GM19023 (cell line): ENCODE measurements at regions not wholly inside any gene's neighbourhood (a gene's known extent, or its start where the extent isn't known, plus 50 kb on each side); places are given as distances from the start of the nearest gene placed in this dataset.
A peak's percentile ranks its signal among the peaks of the same experiment; 100 is the strongest.
"Not testable (repeated sequence)": the region's sequence is repeated elsewhere in the genome, so short reads cannot be mapped to it uniquely, and the experiment has no call there.

Experiments used
- ATAC-seq: cut with Tn5 transposase; IDR thresholded peaks from one replicate; pipeline ENCODE4 v1.9.1; 2021; ENCODE audit warnings: mild to moderate bottlenecking, moderate library complexity; ENCODE audit not compliant: unreplicated experiment

DNA sequence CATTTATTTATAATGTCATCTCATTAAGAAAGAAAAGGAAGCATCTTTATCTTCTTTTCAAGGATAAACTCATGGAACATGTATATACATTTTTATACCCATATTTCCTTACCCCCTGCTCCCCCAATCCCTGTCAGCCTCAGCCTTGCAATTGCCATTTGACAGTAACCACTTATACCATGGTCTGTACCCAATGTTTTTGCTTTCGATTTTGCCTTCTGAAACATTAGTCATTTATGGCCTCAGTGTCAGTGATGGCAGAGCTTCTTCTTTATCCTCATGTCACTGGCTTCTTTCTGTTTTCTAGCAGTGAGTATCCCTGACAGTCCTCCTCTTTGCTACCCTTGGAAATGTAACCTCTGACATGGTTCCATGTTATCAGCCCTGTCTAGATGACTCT is 228.4 kb downstream of the SPRY1 start:
- ATAC-seq = no peak

DNA sequence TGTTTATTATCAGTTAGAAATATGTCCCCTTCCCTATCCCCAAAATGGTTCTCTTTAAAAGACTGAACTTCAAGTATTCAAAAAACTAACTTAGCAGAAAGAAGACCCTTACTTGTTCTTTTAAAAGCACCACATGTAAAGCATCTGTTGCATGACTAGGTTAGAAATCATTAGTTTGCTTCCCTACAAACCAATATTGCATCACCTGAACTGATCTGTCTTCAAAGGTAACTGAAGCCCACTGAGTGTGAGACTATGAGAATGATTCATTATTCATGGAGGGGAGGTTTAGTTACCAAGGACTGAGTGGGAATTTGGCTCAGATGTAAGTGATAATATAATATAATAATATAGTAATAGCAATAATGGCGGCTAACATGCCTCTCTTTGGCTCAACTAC is 231.7 kb downstream of the SPRY1 start:
- no peak for ATAC-seq

DNA sequence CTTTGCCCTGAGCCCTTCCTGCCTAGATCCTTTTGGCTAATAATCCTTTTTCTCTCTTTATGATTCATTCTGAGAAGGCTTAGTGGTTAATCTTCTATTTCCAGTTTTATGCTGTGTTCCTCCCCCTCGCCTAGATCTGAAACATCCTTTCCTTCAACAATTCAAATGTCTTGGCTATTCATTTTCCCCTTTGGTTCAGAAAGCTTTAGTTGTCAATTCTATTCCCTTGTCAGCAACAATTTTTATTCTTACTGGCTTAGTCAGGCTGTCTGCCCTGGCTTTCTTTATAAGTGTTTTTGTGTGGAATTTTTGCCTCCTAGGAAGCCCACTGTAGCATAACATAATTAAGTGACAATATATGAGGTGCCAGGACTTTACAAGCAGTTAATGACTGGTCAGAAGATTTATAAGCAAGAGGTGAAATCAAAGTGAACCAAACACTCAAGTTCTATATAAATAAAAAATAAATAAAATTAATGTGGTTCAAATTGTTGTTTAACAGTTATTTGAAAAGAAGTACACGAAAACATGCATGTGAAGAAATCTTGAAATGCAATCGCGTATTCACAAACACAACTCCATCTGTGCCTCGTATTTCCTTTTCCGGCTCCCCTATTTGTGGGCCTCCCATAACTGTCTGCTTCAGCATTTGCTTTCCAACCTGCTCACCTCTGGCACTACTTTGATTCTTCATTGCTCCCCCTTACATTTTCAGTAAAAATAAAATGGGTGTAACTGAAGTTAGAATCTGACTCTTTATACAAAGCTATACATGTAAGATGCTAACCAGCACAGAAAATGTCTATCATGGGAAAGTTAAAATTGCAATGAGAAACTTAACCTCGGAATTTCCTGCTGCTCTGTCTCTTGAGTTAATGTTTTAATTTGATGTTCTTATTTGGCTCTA is 235.4 kb downstream of the SPRY1 start:
- no peak for ATAC-seq

- ATAC-seq = no peak
These were observed 236.1 kb downstream of the SPRY1 start for GRCh38 chr4:123632693-123633030.

DNA sequence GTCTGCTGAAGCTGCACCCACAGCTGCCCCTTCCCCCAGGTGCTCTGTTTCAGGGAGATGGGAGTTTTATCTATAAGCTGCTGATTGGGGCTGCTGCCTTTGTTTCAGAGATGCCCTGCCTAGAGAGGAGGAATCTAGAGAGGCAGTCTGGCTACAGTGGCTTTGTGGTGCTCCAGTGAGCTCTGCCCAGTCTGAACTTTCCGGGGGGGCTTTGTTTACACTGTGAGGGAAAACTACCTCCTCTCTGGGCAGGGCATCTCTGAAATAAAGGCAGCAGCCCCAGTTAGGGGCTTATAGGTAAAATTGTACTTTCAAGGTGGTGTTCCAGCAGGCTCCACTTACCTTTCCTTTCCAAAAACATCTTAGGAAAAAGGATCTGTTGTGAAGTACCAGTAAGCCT is 242.2 kb downstream of the SPRY1 start:
- ATAC-seq = no peak

DNA sequence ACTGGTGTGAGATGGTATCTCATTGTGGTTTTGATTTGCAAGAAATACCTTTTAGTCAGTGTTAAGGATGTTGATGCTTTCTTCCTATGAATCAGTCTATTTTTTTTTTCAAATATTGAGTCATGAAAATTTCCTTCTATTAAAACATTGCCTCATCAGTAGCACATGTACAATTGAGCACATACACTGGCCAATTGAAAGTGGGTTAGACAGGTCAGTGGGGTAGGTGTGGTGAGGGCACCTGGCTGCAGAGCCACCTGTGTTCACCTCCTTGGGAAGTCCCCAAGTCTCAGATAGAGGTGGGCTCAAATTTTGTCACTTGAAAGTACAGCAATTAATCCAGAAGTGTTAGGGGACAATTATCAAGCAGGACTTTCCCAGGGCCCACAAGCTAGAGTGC is 243.7 kb downstream of the SPRY1 start:
- no peak for ATAC-seq

DNA sequence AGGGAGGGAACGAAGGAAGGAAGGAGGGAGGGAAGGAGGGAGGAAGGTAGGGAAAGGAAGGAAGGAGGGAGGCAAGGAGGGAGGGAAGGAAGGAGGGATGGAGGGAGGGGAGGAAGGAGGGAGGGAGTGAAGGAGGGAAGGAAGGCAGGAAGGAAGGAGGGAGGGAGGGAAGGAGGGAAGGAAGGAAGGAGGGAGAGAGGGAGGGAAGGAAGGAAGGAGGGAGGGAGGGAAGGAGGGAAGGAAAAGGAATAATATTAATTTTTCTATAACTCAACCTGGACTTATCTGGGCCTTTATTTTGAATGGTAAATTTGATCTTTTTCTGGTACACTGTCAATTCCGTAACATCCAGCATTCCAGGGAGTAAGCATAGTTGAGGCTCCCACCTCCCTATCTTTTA is 244.2 kb downstream of the SPRY1 start:
- no peak for ATAC-seq

GRCh38 chr4:123643691-123644090 is 247.1 kb downstream of the SPRY1 start:
- no peak for ATAC-seq

- peak; percentile 77 for ATAC-seq
These were observed 252.7 kb downstream of the SPRY1 start for GRCh38 chr4:123649250-123649644.

DNA sequence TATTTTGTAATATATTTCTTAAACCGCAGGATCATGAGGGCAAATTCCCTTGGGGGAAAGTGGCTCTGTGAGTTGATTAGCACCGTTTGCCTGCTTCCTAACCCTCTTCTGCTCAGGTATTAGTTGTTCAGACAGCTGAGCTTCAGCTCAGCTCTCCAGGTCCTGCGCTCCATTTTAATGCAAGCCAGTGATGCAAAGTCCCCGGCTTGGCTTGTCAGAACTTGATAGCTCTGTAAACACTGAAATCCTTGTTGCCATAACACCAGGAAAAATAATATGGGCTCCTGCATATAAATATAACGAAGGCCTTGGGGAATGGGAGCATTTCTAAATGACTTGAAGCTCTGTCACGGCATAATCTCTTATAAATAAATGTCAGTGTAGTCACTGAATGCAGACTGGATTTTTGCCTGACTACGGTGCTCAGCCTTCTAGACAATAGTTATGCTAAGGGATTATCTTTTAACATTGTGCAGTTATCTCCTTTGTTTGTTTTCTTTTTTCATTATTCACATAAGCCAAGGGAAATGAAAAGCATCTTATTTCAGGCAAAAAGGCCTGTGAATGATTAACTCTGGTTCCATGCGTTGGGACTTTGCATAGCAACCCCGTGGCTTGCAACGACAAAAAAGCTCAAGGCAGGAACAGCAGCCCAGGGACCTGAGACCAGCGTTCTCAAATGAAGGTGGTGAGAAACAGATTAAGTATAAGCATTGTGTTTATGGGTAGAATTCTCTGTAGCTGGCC is 253.2 kb downstream of the SPRY1 start:
- ATAC-seq = peak; percentile 47

DNA sequence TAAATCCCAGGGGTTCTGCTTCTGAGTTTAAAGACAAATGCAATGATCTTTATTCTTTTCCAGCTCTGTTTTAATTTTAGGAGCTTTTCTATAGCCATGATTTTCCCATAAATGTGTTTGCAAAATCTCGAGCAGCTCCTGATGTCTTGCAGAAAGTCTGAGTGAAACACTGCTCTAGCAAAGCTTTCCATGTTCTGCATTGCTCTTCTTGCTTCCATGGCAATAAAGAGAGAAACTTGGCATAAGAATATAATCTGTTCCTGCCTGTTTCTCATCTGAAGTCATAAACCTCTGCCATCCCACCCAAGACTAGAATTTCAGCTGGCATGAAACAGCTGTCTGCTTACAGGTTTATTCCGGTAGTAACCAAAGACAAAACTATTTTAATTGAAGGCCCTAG is 254.5 kb downstream of the SPRY1 start:
- no peak for ATAC-seq

DNA sequence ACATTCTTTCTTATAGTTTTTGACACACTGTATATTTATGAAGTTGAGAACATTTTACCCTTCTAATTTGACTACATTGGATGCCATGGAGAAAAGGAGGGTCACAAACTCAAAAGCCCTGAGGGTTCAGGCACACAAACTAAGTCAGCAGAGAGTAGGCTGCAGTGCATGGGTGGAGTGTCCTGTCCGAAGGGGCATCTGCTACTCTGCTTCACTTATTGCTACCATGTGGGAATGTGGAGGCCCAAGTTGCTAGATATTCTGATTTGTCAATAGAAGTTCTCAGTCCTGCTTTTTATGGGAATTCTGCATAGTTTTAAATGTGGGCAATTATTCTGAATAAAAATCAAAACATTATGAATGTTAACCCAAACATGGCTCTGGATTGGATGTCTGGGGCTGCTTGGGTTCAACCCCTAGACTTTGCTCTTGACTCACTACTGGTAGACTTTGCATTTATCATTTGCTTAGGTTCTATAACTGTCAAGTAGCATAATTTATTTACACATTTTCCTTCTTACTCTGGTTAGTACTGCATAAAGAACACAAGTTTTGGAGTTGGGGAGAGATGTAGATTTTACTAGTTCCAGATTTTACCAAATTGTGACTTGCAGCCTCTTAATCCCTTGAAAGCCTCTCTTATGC is 255.1 kb downstream of the SPRY1 start:
- no peak for ATAC-seq

DNA sequence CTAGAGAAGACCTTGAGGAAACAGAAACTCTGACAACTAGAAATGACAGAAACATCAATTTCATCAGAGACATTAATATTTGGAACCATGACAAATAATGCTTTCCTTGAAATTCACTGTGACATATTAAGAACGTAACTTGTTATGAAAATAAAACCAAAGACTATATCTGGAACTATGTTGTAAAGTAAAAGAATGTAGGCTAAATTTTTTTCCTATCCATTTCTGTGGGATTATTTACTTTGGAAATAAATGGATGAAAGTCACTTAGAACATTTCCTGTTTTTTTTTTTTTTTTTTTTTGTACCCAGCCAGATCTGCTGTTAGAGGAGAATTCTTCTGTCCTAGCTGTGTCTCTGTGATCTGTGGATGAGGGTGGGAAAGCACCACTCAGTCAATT is 255.9 kb downstream of the SPRY1 start:
- no peak for ATAC-seq

DNA sequence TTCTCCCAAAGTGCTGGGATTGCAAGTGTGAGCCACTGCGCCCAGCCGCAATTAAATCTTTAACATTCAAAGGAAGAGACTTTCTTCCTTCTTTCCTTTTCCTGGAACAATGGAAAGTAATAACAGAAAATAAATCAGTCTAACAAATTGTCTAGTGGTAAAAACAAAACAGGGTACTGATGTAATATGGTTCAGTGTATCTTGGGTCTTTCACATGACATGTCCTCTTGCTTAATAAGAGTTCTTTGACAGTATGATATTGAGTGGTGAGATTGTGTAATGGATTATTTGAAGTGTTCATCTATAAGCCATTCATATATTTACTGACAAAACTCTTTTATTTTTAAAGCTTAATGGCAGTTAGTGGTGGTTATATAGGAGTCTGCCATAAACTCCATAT is 256.6 kb downstream of the SPRY1 start:
- ATAC-seq = no peak

DNA sequence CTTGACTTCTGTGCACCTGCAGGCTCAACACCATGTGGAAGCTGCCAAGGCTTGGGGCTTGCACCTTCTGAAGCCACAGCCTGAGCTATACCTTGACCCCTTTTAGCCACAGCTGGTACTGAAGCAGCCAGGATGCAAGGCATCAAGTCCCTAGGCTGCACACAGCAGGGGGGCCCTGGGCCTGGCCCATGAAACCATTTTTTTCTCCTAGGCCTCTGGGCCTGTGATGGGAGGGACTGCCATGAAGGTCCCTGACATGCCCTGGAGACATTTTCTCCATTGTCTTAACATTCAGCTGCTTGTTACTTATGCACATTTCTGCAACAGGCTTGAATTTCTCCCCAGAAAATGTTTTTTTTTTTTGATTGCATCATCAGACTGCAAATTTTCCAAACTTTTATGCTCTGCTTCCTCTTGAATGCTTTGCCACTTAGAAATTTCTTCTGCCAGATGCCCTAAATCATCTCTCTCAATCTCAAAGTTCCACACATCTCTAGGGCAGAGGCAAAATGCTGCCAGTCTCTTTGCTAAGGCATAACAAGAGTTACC is 260.2 kb downstream of the SPRY1 start:
- ATAC-seq = not testable (repeated sequence)

DNA sequence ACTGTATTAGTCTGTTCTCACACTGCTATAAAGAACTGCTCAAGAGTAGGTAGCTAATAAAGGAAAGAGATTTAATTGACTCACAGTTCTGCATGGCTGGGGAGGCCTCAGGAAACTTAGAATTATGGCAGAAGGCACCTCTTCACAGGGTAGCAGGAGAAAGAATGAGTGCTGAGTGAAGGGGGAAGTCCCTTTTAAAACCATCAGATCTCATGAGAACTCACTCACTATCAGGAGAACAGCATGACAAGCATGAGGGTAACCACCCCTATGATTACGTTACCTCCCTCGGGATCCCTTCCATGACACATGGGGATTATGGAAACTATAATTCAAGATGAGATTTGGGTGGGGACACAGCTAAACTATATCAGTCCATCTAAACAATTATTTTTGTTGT is 261.0 kb downstream of the SPRY1 start:
- ATAC-seq = not testable (repeated sequence)

DNA sequence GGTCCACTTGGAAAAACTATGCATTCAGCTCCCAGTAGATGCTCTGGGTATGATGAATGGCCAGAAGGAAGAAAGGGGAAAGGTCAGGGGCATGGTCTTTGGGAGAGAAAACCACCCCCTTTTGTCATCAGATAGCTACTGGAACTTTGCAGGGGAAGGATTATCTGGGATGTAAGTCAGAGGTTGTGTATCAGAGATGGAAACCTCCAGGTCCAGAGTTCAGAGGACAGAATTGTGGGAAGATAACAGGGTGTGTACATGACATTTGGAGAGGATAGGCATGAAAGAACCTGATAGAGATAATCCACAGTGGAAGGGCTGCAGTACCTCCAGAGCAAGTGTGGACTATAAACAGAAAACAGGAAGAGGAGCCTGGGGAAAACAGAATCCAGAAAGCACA is 262.7 kb downstream of the SPRY1 start:
- no peak for ATAC-seq

GRCh38 chr4:123659730-123660129 is 263.1 kb downstream of the SPRY1 start:
- ATAC-seq = no peak

GRCh38 chr4:123661080-123661737 is 264.6 kb downstream of the SPRY1 start:
- ATAC-seq = no peak

DNA sequence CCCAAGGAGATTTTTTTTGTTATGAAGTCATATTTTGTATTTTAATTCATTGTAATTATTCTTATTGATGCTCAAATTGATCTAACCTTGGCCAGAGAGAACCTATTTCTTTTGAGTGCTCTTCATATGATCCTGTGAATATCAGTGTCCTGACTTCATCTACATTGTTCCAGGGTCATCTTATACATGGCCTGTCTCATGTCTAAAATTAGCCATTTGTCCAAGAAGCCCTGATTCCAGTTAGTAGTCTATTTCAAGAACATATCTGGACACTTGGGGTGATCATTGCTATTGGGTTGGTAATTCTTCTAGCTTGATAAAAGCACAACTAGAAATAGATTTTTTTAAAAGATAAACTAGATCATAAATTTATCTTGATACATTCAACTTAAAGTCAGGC is 266.2 kb downstream of the SPRY1 start:
- ATAC-seq = no peak

DNA sequence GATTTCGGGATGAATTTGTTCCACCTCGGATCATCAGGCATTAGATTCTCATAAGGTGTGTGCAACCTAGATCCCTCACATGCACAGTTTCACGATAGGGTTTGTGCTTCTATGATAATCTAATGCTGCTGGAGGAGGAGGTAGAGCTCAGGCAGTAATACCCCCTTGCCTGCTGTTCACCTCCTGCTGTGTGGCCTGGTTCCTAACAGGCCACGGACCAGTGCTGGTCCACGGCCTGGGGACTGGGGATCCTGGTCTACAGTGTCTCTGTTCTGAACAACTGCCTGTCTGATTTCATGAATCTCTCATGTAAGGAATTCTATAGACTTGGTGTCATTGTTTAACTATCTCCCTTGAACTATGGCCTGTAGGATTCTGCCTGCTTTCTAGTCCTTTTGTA is 269.9 kb downstream of the SPRY1 start:
- no peak for ATAC-seq
